Islet precursor cell (in vitro differentiated cells): ENCODE measurements at regions not wholly inside any gene's neighbourhood (a gene's known extent, or its start where the extent isn't known, plus 50 kb on each side); places are given as distances from the start of the nearest gene placed in this dataset.

Experiments used
- DNase-seq: peaks from one replicate; pipeline ENCODE4 v3.0.0-alpha.2; 2018

DNA sequence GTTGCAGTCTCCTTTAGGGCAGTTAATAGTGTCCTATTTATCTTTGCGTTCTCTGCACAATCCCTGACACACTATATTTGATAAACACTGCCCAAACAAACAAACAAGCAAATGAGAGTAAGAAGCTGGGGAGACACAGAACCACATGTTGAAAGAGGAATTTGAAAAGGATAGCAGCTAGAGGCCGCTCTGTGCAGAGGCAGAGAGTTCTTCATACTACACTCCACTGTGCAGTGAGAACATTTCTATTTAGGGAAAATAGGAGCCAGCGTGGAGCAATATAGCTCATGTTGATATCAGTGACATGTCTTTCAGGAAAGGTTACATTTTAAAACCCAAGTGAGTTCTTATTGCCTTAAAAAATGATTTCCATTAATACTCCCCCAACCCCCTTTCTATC lies 140.3 kb upstream of the SEL1L start:
- no peak for DNase-seq

DNA sequence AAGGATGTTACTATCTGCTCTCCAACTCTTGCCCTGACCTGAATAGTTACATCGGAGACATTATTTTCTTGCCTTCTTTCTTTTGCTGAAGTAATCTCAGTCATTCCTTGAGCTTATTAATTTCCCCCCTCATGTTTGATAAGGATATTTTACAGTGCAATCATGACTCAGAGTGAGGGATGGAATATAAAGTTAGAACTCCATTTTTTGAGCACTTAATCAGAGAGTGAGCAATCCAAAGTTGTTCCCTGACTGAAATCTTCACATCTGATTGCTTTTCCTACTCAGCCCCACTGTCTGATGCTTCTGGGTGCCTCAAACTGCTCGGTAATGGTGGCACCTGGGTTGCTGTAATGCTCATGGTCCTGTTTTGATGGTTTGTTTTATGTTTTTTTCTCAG lies 142.7 kb upstream of the SEL1L start:
- no peak for DNase-seq

DNA sequence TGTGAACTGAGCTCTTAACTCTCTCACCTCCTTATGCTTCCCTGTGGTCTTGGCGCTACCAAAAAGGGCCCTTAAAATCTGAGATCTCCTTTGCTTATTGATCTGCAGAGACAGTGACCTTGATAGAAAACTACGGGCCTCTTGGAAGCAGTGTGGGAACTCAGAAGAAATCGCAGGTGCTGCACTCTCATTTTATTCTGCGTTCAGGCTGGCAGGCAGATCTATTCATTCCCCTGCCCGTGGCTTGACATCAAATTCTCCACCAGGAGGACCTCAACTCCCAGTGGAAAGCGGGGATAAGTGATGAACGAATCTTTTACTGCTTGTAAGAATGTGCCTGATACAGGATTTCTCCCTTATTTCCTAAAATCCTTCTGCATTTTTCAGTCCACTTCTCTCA lies 143.2 kb upstream of the SEL1L start:
- DNase-seq = no peak

DNA sequence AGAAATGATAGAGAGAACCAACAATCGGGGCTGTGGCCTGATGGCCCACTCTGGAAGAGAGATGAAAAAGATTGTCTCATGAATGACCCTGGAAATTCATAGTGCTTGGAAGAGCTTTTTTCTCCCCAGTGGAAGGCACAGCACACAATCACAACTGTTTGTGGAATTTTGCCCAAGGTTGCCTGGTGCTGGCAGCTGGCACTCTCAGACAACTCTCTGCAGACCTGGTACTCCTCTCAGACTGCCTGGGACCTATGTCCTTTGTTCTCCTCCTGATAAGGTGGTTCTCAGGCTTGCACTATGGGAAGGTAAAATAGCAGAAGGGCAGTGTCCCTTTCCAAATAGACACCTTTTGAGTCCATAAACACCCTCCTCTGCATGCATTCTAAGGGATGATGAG lies 144.1 kb upstream of the SEL1L start:
- no peak for DNase-seq

DNA sequence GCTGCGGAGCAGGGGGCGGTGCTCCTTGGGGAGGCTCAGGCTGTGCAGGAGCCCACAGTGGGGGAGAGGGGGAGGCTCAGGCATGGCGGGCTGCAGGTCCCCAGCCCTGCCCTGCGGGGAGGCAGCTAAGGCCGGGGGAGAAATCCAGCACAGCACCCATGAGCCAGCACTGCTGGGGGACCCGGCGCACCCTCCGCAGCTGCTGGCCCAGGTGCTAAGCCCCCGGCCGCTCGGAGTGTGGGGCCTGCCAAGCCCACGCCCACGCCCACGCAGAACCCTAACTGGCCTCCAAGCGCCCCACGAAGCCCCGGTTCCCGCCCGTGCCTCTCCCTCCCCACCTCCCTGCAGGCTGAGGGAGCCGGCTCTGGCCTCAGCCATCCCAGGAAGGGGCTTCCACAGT lies 145.6 kb upstream of the SEL1L start:
- DNase-seq = no peak

DNA sequence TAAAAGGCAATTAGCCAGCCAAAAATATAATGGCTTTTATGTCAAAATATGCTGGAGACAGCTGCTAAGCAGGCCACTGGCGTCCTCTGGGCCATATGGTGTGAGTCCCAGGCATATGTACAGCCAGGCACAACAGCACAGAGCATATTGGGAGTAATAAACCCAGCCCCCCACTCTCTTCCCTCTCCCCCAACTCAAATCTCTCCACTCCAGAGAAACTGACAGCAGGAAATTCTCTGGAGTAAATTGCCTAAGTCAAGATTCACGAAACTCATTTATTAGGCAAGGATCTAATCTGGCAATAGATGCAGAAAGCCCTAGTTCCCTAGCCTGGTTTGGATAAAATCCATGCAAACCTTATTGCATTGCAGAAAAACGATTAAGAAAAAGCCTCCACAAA lies 147.9 kb upstream of the SEL1L start:
- DNase-seq = no peak

DNA sequence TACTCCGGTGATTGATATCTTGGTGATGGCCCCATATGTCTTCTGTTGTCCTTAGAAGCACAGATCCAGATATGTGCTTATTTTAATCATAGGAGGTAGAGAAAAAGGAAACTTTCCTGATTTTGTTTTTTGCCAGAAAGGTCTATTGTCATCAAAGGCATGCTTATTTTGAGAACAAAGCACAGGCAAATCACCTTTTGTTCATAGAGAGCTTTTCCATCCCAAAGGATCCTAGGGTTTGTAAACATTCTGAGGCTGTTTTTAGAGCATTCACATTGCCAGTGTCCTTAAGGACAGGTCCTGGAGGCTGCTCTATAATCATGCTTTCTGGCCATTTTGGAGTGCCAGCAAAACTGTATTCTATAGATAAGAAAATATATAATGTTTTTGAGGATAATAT lies 148.5 kb upstream of the SEL1L start:
- DNase-seq = no peak

DNA sequence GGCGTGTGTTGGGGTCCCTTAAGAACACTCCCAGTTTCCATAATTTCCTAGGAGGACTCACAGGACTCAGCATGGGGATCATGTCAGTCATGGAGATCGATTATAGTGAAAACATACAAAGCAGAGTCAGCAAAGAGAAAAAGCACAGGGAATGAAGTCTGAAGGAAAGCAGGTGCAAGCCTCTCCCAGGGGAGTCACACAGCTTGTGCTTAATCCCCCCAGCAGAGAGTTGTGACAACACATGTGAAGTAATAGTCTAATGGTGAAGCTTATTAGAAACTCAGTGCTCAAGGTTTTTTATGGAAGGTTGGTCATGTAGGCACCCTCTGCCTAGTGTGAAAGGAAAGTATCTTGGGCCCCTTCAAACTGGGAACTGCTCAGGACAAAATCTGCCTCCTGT lies 149.0 kb upstream of the SEL1L start:
- DNase-seq = no peak

DNA sequence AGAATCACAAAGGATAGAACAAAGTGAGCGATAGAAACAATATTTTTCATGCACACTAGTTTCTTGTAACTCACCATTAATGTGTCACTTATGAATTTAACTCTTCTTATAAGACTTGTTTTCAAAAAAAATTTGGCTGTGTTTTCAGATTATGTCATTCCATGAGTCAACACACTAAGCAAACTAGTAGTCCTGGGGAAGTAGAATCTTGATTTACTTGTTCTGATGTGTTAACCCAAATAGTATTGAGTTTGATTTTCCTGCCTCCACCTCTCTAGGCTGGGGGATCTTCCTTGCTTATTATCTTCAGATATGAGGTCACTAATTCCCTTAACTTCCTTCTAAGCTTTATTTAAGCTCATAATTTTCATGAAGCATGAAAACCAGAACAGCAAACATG lies 151.0 kb upstream of the SEL1L start:
- no peak for DNase-seq

DNA sequence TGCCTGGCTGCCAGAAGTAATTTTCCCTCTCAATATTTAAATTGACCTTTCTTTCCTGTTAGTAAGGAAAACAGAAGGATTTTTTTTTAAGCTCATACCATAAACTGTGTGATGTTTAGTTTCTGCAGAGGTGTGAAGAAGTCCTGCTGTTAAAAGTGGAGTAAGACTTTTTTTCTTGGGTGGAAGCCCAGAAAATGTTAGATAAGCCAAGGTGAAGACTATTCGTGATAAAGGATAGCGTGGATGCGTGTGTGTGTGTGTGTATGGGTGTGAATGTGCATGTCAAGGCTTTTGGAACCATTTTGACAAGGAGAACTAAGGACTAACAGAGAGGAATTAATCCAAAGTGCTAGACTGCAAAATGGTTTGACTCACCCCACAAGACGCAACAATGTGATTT lies 152.9 kb upstream of the SEL1L start:
- no peak for DNase-seq

DNA sequence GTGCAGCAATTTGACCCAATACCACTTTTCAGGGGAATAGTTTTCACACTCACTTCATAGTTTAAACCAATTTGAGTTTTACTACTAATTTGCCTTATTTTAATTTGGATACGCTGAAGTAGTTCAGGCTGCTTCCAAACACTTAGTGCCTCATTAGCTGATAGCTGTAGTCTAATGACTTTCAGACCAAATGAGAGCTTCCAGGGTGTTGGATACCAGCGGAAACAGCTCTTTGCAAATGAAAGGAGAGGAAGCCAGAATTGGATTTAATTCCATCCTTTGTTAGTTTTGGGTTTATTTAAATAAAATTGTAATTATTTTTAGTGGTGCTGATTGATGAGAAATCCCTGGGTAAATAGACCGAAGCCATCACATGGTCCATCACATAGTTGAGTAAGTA lies 158.3 kb upstream of the SEL1L start:
- DNase-seq = no peak

DNA sequence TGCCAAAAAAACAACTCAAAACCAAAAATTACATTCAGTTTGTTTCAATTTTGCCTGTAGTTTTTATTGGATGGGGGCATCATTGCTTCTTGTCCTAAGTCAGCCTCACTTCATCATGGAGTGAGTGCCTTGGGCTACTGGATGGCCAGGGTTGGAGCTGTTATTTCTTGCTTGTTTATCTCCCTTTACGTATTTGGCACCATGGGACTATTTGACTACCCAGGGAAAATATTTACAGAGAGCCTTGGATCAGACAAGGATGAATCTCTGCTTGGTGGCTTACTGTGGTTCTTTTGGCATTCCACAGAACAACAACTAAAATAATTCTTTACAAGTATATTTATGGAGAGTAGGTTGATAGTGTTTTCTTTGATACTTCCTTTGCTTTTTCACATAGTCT lies 160.8 kb upstream of the SEL1L start:
- DNase-seq = no peak

DNA sequence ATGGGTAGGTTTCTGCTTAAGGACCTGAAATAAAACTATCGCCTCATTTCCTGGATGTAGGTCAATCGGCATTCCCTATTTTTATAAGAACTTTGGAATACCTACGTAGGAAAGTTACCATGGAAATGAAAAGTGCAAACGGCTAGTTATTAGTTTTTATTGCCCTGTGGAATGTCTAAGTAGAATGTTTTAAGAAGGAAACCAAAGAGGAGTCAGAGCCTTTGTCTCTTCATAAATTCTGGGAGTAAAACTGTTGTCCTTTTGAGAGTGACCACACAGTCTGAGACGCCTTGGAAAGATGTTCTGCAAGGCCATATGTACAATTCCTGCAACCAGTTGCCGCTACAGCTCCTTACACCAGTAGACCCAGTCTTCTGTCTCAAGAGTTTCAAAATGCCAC lies 176.0 kb upstream of the SEL1L start:
- no peak for DNase-seq

DNA sequence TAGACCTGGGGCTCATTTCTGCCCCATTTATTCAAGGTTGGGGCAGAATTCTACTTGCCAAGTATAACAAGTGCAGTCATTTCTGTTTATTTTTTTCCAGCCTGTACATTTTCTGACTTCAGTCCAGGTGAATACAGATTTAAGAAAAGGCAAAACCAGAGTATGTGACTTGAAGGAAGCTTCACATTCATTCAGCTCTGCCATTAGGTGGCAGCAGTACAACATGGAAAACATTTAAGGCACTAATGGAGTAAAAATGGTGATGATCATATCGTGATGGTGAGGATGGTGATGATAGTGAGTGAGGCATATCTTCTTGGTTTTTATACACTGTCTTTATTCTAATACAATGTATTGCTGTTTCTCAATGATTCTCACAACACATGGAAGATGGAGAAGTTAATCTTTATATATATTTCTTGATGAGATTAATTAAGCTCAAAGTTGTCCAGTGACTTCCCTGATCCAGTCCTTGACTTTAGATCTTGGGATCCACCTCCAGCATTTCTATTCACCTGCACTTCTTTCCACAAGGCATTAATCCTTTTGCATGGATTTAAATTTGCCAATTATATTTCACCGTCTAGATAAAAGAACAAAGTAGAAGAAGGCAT lies 176.7 kb upstream of the SEL1L start:
- no peak for DNase-seq

DNA sequence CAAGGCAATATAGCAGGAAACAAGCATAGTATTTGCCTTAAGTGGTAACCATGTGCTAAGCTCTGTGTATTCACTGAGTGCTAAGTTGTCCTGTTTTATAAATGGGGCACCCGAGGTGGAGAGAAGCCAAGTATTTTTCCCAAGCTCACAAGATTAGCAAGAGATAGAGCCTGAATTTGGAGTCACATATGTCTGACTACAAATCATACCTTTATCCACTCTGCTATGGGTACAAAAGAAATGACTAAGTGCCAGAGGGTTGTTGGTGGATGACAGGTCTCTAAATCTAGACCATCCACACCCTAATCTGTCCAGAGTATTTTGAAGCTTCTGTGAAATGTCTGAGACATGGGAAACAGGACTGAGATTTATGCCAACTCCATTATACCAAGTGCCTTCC lies 182.1 kb upstream of the SEL1L start:
- DNase-seq = no peak

DNA sequence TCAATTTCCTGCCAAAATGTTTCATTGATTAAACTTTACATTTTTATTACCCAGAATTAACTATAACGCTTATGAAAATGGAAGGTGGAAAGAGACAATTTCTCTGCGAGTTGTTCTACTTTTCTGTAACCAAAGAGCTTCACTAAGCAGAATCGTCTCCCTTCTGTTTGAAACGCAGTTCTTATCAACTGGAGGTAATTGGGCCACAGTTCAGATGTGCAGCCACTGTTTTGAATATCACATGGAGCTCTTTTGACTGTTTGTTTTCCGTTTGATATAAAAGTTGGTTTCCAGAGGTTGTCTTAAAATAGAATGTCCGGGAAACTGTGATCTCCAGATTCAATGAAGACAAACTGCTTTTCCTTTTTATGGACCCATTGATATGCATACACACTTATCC lies 183.3 kb upstream of the SEL1L start:
- DNase-seq = no peak

DNA sequence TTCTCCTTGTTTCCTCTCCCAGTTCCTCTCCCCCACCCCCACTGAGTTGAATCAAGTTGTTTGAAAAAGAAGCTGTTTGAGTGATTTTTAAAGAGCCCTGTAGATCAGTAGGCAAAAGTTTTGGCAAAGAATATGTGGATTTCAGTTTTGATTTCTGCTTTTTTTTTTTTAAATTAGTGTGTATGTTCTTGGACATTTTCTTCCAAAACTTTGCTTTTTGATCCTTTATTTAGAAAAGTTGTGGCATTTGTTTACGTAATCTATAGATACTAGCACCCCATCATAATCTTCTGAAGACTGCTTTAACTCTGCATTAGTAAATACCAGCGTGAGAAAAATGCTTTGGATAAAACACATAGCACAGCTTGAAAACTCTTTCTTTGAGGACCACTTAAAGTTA lies 190.3 kb upstream of the SEL1L start:
- DNase-seq = no peak

DNA sequence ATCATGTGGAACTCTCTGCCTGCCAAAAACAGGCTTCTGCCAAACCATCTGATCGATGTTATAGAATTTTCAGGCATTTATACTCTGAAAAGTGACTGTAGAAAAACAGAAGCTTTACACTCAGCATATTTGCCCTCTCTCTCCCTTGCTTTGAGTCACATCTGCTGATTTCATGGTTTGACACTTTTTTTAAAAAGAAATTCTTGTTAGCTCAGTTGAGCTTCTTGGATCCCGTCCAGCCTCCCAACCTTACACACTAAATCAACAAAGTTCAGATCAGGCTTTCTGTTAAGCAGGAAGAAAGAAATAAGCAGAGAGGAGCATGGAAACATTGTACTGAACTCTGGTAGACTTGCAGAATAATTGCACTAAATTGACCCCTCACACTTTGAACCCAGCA lies 193.6 kb upstream of the SEL1L start:
- no peak for DNase-seq

DNA sequence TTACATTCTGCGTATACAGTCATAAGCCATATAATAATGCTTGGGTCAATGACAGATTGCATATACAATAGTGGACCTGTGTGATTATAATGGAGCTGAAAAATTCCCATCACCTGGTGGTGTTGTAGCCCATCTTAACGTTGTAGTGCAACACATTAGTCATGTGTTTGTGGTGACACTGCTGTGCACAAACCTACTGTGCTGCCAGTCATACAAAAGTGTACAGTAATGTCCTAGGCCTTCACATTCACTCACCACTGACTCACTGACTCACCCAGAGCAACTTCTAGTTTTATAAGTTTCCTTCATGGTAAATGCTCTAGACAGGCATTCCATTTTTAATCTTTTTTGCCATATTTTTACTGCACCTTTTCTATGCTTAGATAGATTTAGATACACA lies 194.8 kb upstream of the SEL1L start:
- no peak for DNase-seq

DNA sequence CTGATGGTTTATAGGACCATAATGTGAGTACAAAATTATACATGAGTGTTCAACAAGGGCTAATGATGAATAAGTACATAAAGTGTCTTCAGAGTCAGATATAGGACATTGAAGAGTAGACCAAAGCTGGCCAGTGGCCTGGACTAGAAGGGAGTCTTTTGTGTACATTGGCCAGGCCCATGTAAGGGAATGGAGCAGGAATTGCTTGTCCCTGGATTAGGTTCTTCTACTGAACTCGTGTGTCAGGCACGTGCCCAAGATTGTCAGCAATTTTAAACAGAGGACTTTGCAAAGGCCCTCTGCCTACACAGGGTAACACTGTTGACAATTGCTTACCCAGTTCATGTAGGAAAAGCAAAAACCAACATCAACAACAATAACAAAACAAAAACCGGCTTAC lies 196.0 kb upstream of the SEL1L start:
- no peak for DNase-seq

DNA sequence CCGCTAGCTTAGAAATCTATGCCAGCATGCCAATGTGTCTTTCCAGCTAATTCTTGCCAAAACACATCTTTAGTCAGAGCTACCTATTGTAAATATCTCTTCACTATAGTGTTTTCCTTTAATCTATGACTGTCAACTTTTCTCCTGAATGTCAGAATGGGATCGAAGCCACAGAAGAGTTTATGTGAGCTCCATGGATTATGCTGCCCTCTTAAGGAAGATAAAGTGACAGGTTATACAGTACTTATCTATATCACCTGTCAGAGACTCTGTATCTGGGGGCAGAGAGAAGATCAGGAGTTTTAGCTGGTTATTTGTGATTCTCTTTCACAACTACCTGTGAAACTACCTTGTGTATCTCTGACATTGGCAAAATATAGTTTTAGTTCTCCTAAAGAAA lies 204.3 kb upstream of the SEL1L start:
- no peak for DNase-seq

DNA sequence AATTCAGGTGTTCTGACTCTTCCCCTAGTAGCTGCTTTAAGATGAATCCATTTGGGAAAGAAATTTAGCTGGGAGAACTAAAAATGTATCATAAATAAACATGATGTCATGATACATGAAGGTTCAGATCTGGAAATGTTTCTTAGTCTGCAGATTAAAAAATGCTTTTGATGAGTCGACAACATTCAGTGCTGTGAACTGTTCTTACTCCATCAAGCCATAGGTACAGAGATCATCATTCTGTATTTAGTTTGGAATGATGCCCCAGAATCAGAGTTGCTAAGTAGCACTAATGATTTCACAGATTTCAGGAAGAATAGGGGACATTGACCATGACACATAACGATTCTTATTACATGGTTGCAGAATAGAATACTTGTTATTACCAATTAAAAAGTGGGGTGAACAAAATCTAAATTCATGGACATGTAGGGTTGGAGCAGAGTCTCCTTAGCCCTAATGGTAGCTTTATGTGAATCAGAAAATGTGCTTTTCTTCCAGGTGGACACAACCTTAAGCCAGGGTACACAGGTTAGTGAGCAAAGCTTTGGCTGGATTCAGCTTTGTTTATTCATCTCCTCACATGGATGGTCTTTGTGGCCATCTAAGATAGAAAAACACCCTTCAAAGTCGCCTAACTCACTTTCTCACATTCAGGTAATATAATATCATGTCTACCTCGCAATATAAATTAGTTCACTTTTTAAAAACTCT lies 205.4 kb upstream of the SEL1L start:
- DNase-seq = no peak

DNA sequence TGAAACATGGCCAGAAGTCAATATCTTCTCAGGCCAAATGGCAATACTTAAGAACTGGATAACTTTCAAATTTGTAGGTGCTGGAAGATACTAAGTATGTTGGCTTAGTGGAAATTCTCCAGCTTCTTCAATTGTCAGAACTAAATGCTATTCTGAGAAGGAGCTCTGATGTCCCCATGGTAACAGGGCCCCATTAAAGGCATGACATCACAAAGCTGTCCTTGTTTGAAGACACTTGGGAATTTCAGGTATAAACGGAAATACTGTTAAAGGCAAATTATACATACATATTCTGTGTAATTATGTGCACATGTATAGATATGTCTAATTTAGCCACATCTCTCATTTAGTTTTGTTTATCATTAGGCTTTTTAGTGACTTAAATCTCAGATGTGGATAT lies 210.0 kb upstream of the SEL1L start:
- no peak for DNase-seq

DNA sequence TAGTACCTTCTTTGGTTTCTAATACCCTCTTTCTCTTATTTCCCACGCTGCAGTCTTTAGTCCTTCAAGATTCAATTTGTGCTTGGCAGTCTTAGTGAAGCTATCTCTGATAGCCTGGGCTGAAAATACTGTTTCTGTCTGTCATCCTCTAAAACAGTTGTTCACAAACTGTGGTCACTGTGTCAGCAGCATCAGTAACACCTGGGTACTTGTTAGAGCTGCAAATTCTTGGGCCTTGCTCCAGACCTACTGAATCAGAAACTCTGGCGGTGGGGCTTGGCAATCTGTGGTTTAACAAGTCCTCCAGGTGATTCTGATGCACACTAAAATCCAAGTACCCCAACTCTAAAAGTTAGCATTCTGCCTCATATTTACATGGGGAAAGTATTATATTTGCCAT lies 217.5 kb upstream of the SEL1L start:
- DNase-seq = no peak

DNA sequence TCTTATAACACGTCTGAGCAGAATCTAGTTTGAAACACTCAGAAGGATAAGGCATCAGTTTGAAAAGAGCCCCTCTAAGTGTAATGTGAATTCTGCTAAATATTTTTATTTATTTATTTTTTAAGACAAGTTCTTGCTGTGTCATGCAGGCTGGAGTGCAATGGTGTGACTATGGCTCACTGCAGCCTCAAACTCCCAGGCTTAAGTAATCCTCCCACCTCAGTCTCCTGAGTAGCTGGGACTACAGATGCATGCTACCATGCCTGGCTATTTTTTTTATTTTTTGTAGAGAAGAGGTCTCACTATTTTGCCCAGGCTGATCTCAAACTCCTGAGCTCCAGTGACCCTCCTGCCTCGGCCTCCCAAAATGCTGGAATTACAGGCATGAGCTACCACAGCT lies 225.9 kb upstream of the SEL1L start:
- no peak for DNase-seq
